Hematopoietic multipotent progenitor cell treated with erythropoietin and hydrocortisone succinate and interleukin-3 and kit ligand, for 17 days (in vitro differentiated cells): ENCODE measurements at regions not wholly inside any gene's neighbourhood (a gene's known extent, or its start where the extent isn't known, plus 50 kb on each side); places are given as distances from the start of the nearest gene placed in this dataset.

Experiments used
- DNase-seq: peaks from one replicate; pipeline ENCODE4 v3.0.0-alpha.2; 2015; ENCODE audit warnings: low spot score

GRCh38 chr13:37929308-37929707 is 59.7 kb upstream of the TRPC4 start:
- DNase-seq: no peak

GRCh38 chr13:37927561-37927960 is 58.0 kb upstream of the TRPC4 start:
- DNase-seq: no peak

- DNase-seq: no peak
Observed at GRCh38 chr13:37925878-37926473, 56.4 kb upstream of the TRPC4 start.

GRCh38 chr13:37923236-37923635 is 53.7 kb upstream of the TRPC4 start:
- DNase-seq: no peak

- no peak for DNase-seq
Observed at GRCh38 chr13:37919329-37919880, 49.8 kb upstream of the TRPC4 start.
